Spleen (tissue), 7 donors: ENCODE measurements at regions not wholly inside any gene's neighbourhood (a gene's known extent, or its start where the extent isn't known, plus 50 kb on each side); places are given as distances from the start of the nearest gene placed in this dataset.

Source experiments
- POLR2A ChIP-seq, 3 donors: fragments of 450-650 bp; IDR thresholded peaks; one replicate each; pipeline ENCODE4 v1.5.1; 2017; ENCODE audit warnings: antibody characterized with exemption in 3 of 3, mild to moderate bottlenecking in 1 of 3
- POLR2AphosphoS5 ChIP-seq, 3 donors: sonication (generic); formaldehyde crosslinking; IDR thresholded peaks; one replicate each; pipeline ENCODE4 v1.5.1; 2017; ENCODE audit warnings: antibody characterized with exemption in 3 of 3
- TF ChIP-seq, protein P1 (sequence below), 11 experiments: fragments of 200-600 bp in 7 of 11; fragments of 450-650 bp in 4 of 11; sonication (generic) in 4 of 11; IDR thresholded peaks in 8 of 11; conservative IDR thresholded peaks in 3 of 11; 1 replicate in 7 of 11; 2 replicates in 4 of 11; pipeline versions ENCODE4 v1.4.0 to v1.8.0; 2016 to 2021; ENCODE audit warnings: antibody characterized with exemption in 11 of 11, inconsistent platforms in 4 of 11, mild to moderate bottlenecking in 1 of 11
- donor health status: DM: no; HTN: no; CAD: no; lungs with moderate emphysema.
- donor health status: DM: no; HTN: no; CAD: no.
- donor health status: DM: no; HTN: no; CAD: no.

DNA sequence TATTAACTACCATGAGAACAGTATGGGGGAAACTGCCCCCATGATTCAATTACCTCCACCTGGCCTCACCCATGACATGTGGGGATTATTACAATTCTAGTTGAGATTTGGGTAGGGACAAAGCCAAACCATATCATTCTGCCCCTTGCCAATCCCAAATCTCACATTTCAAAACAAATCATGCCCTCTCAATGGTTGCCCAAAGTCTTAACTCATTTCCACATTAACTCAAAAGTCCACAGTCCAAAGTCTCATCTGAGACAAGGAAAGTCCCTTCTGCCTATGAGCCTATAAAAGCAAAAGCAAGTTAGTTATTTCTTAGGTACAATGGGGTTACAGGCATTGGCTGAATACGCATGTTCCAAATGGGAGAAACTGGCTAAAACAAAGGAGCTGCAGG is 180.7 kb upstream of the CDH12 start:
- TF ChIP-seq, protein P1, sequence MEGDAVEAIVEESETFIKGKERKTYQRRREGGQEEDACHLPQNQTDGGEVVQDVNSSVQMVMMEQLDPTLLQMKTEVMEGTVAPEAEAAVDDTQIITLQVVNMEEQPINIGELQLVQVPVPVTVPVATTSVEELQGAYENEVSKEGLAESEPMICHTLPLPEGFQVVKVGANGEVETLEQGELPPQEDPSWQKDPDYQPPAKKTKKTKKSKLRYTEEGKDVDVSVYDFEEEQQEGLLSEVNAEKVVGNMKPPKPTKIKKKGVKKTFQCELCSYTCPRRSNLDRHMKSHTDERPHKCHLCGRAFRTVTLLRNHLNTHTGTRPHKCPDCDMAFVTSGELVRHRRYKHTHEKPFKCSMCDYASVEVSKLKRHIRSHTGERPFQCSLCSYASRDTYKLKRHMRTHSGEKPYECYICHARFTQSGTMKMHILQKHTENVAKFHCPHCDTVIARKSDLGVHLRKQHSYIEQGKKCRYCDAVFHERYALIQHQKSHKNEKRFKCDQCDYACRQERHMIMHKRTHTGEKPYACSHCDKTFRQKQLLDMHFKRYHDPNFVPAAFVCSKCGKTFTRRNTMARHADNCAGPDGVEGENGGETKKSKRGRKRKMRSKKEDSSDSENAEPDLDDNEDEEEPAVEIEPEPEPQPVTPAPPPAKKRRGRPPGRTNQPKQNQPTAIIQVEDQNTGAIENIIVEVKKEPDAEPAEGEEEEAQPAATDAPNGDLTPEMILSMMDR (IDR thresholded peaks at IDR 0.05 in 8 of 11, conservative IDR thresholded peaks at IDR 0.05 in 3 of 11), result no peak
- TF ChIP-seq POLR2AphosphoS5 (IDR thresholded peaks at IDR 0.05), result no peak
- TF ChIP-seq POLR2A (IDR thresholded peaks at IDR 0.05), result no peak
